Neuronal stem cell (in vitro differentiated cells): ENCODE measurements at regions not wholly inside any gene's neighbourhood (a gene's known extent, or its start where the extent isn't known, plus 50 kb on each side); places are given as distances from the start of the nearest gene placed in this dataset.
A peak's percentile ranks its signal among the peaks of the same experiment; 100 is the strongest.

Experiments used
- DNase-seq: peaks from one replicate; pipeline ENCODE4 v3.0.0-alpha.2; 2013; ENCODE audit warnings: low spot score
- H2AFZ ChIP-seq: one replicate; pipeline ENCODE4 v1.6.1; 2013; ENCODE audit warnings: mild to moderate bottlenecking, low read length, inconsistent platforms
- H2AK5ac ChIP-seq: 2 replicates; pipeline ENCODE4 v1.6.1; 2013; ENCODE audit warnings: low read depth, mild to moderate bottlenecking, inconsistent platforms, low read length, moderate library complexity, mixed read lengths
- H2BK120ac ChIP-seq: 2 replicates; pipeline ENCODE4 v1.6.1; 2013; ENCODE audit warnings: low read depth, mild to moderate bottlenecking, inconsistent platforms, low read length, moderate library complexity, mixed read lengths
- H2BK12ac ChIP-seq: one replicate; pipeline ENCODE4 v1.6.1; 2013; ENCODE audit warnings: low read length, inconsistent platforms
- H2BK15ac ChIP-seq: 2 replicates; pipeline ENCODE4 v1.6.1; 2013; ENCODE audit warnings: mild to moderate bottlenecking, low read length, inconsistent platforms, mixed read lengths
- H2BK5ac ChIP-seq: one replicate; pipeline ENCODE4 v1.6.1; 2013; ENCODE audit warnings: inconsistent platforms, mild to moderate bottlenecking, low read length, moderate library complexity
- H3K14ac ChIP-seq: one replicate; pipeline ENCODE4 v1.6.1; 2013; ENCODE audit warnings: low read length, inconsistent platforms
- H3K18ac ChIP-seq: 2 replicates; pipeline ENCODE4 v1.6.1; 2013; ENCODE audit warnings: low read length, inconsistent platforms
- H3K23ac ChIP-seq: 2 replicates; pipeline ENCODE4 v1.6.1; 2013; ENCODE audit warnings: low read depth, mild to moderate bottlenecking, mixed read lengths, low read length, inconsistent platforms; ENCODE audit not compliant: poor library complexity
- H3K27ac ChIP-seq: replicated peaks from 3 replicates; pipeline ENCODE4 v1.5.1; 2013; ENCODE audit warnings: low read length, inconsistent platforms
- H3K27me3 ChIP-seq, 3 experiments: 2 replicates each; pipeline ENCODE4 v1.6.1; 2013; ENCODE audit warnings: low read length in 3 of 3, mild to moderate bottlenecking in 2 of 3, inconsistent platforms in 1 of 3, low read depth in 1 of 3, mixed read lengths in 1 of 3, moderate library complexity in 1 of 3; ENCODE audit not compliant: control insufficient read depth in 3 of 3, insufficient read depth in 3 of 3
- H3K36me3 ChIP-seq, 2 donors: replicated peaks in 1 of 2; 2 replicates each; pipeline ENCODE4 v1.6.1; 2013; ENCODE audit warnings: low read length in 2 of 2; ENCODE audit not compliant: control insufficient read depth in 2 of 2, insufficient read depth in 2 of 2
- H3K4ac ChIP-seq: 2 replicates; pipeline ENCODE4 v1.6.1; 2013; ENCODE audit warnings: inconsistent platforms, mild to moderate bottlenecking, low read length, moderate library complexity
- H3K4me1 ChIP-seq, 2 donors: 1 replicate in 1 of 2; 2 replicates in 1 of 2; pipeline ENCODE4 v1.6.1; 2013; ENCODE audit warnings: low read length in 2 of 2, low read depth in 1 of 2; ENCODE audit not compliant: control insufficient read depth in 2 of 2, insufficient read depth in 1 of 2
- H3K4me2 ChIP-seq: one replicate; pipeline ENCODE4 v1.6.1; 2013; ENCODE audit warnings: mild to moderate bottlenecking, low read length, inconsistent platforms; ENCODE audit not compliant: insufficient read depth, poor library complexity, severe bottlenecking
- H3K4me3 ChIP-seq, 2 donors: 2 replicates each; pipeline ENCODE4 v1.5.1; 2013; ENCODE audit warnings: low read length in 2 of 2, mild to moderate bottlenecking in 2 of 2, inconsistent platforms in 1 of 2, moderate library complexity in 1 of 2
- H3K79me1 ChIP-seq: one replicate; pipeline ENCODE4 v1.6.1; 2013; ENCODE audit warnings: low read depth, mild to moderate bottlenecking, inconsistent platforms, low read length, moderate library complexity
- H3K9ac ChIP-seq: one replicate; pipeline ENCODE4 v1.6.1; 2013; ENCODE audit warnings: mild to moderate bottlenecking, low read depth, low read length, inconsistent platforms; ENCODE audit not compliant: poor library complexity
- H3K9me3 ChIP-seq, 2 donors: replicated peaks in 1 of 2; 2 replicates each; pipeline versions ENCODE3 to v1.6.1; 2013; ENCODE audit warnings: low read length in 2 of 2, mild to moderate bottlenecking in 2 of 2, inconsistent platforms in 1 of 2, low read depth in 1 of 2, mixed read lengths in 1 of 2, moderate library complexity in 1 of 2; ENCODE audit not compliant: control insufficient read depth in 2 of 2, insufficient read depth in 1 of 2
- H4K8ac ChIP-seq: one replicate; pipeline ENCODE4 v1.6.1; 2013; ENCODE audit warnings: low read depth, mild to moderate bottlenecking, inconsistent platforms, low read length, moderate library complexity
- H4K91ac ChIP-seq: one replicate; pipeline ENCODE4 v1.6.1; 2013; ENCODE audit warnings: low read length, low read depth, mild to moderate bottlenecking, inconsistent platforms; ENCODE audit not compliant: poor library complexity
- whole genome bisulfite sequencing, 2 donors: extraction: QIAGEN DNeasy Blood & Tissue Kit; methylation state at CpG; one replicate each; pipeline ENCODE4 v1.1.7; 2013; ENCODE audit warnings: missing lambda C conversion rate in 2 of 2, mixed read lengths in 1 of 2; ENCODE audit not compliant: insufficient read length in 2 of 2, insufficient replicate concordance in 1 of 2; ENCODE audit errors: extremely low coverage in 2 of 2; 5-methylcytosine and 5-hydroxymethylcytosine counted together

GRCh38 chr5:124468671-124469411 is 277.6 kb downstream of the ZNF608 start:
- no CpG with 5 or more reads among the region's 5 CpGs for WGBS, 2 donors
- H2BK120ac ChIP-seq: no peak overlapping the region
- no peak overlapping the region for H2BK12ac ChIP-seq
- H4K91ac ChIP-seq: no peak overlapping the region
- no peak overlapping the region for H4K8ac ChIP-seq
- H2AK5ac ChIP-seq: no peak overlapping the region
- no peak overlapping the region for H3K18ac ChIP-seq
- H3K4ac ChIP-seq: no peak overlapping the region
- no peak overlapping the region for H3K23ac ChIP-seq
- H2BK15ac ChIP-seq: no peak overlapping the region
- H3K27ac ChIP-seq: no peak overlapping the region
- no peaks in the 10 kb centered on the region for H3K36me3 ChIP-seq
- H3K27me3 ChIP-seq: no peaks in the 10 kb centered on the region
- no peak overlapping the region for H3K14ac ChIP-seq
- no peak for DNase-seq
- H3K9ac ChIP-seq: no peak overlapping the region
- H3K4me3 ChIP-seq: no peak overlapping the region
- no peak overlapping the region for H3K4me2 ChIP-seq
- peaks cover 6 to 20% of the 10 kb centered on the region in 2 donors for H3K4me1 ChIP-seq
- H3K9me3 ChIP-seq: peaks cover 0 to 7% of the 10 kb centered on the region in 2 donors
- H3K79me1 ChIP-seq: no peaks in the 10 kb centered on the region
- H2AFZ ChIP-seq: no peak overlapping the region
- H2BK5ac ChIP-seq: no peak overlapping the region

- Histone ChIP-seq H3K27ac (no peak overlapping the region), H3K14ac (no peak overlapping the region), H2BK120ac (no peak overlapping the region), H4K8ac (no peak overlapping the region), H3K4me1 (peaks cover 10 to 28% of the 10 kb centered on the region in 2 donors), H4K91ac (no peak overlapping the region), H3K4me2 (no peak overlapping the region), H2BK12ac (no peak overlapping the region), H2AFZ (no peak overlapping the region), H3K4ac (no peak overlapping the region), H2AK5ac (no peak overlapping the region), H2BK5ac (no peak overlapping the region), H3K36me3 (no peaks in the 10 kb centered on the region), H3K4me3 (no peak overlapping the region), H2BK15ac (no peak overlapping the region), H3K18ac (no peak overlapping the region), H3K23ac (no peak overlapping the region), H3K9me3 (peaks cover 0 to 10% of the 10 kb centered on the region in 2 donors), H3K79me1 (no peaks in the 10 kb centered on the region), H3K9ac (no peak overlapping the region), H3K27me3 (no peaks in the 10 kb centered on the region)
- no peak for DNase-seq
- no CpG with 5 or more reads among the region's 1 CpG for WGBS, 2 donors
Observed at GRCh38 chr5:124467745-124468144, 278.7 kb downstream of the ZNF608 start.

- Histone ChIP-seq H3K27ac (no peak overlapping the region), H3K14ac (no peak overlapping the region), H3K4me2 (no peak overlapping the region), H2AFZ (no peak overlapping the region), H2AK5ac (no peak overlapping the region), H3K4ac (no peak overlapping the region), H2BK120ac (no peak overlapping the region), H2BK12ac (no peak overlapping the region), H3K27me3 (no peaks in the 10 kb centered on the region), H2BK15ac (no peak overlapping the region), H3K18ac (no peak overlapping the region), H3K9me3 (peaks cover 0 to 8% of the 10 kb centered on the region in 2 donors), H3K4me1 (peaks cover 14 to 35% of the 10 kb centered on the region in 2 donors), H3K9ac (no peak overlapping the region), H3K36me3 (no peaks in the 10 kb centered on the region), H4K8ac (no peak overlapping the region), H2BK5ac (no peak overlapping the region), H3K4me3 (no peak overlapping the region), H3K79me1 (no peaks in the 10 kb centered on the region), H4K91ac (no peak overlapping the region), H3K23ac (no peak overlapping the region)
- DNase-seq: no peak
- WGBS, 2 donors: no CpG with 5 or more reads among the region's 4 CpGs
Observed at GRCh38 chr5:124466011-124466410, 280.4 kb downstream of the ZNF608 start.

- H4K8ac ChIP-seq: no peak overlapping the region
- peaks cover 14 to 33% of the 10 kb centered on the region in 2 donors for H3K4me1 ChIP-seq
- H2AK5ac ChIP-seq: no peak overlapping the region
- no peak overlapping the region for H2AFZ ChIP-seq
- H3K27ac ChIP-seq: no peak overlapping the region
- H3K14ac ChIP-seq: no peak overlapping the region
- no peak overlapping the region for H2BK15ac ChIP-seq
- no peaks in the 10 kb centered on the region for H3K36me3 ChIP-seq
- no peak overlapping the region for H2BK120ac ChIP-seq
- H2BK5ac ChIP-seq: no peak overlapping the region
- no peaks in the 10 kb centered on the region for H3K27me3 ChIP-seq
- DNase-seq: no peak
- no peak overlapping the region for H3K9ac ChIP-seq
- WGBS, 2 donors: no CpG with 5 or more reads among the region's 3 CpGs
- H4K91ac ChIP-seq: no peak overlapping the region
- no peak overlapping the region for H3K18ac ChIP-seq
- H3K79me1 ChIP-seq: no peaks in the 10 kb centered on the region
- H3K4me3 ChIP-seq: no peak overlapping the region
- peaks cover 0 to 30% of the 10 kb centered on the region in 2 donors for H3K9me3 ChIP-seq
- H3K23ac ChIP-seq: no peak overlapping the region
- peak overlapping the region; percentile 28 for H2BK12ac ChIP-seq
- H3K4ac ChIP-seq: no peak overlapping the region
- no peak overlapping the region for H3K4me2 ChIP-seq
Observed at GRCh38 chr5:124463851-124464250, 282.6 kb downstream of the ZNF608 start.
